ENCODE measurements at regions not wholly inside any gene's neighbourhood (a gene's known extent, or its start where the extent isn't known, plus 50 kb on each side); places are given as distances from the start of the nearest gene placed in this dataset.

GRCh38 chr18:76195601-76196000 lies 299.4 kb downstream of the ZNF516 start:
- no peak for DNase-seq (ENCODE audit: low read depth)

- no peak for DNase-seq (ENCODE audit: low read depth)
Observed at GRCh38 chr18:76188097-76188496, 306.9 kb downstream of the ZNF516 start.

- no peak for DNase-seq (ENCODE audit: low read depth)
Observed at GRCh38 chr18:76179257-76179656, 315.8 kb downstream of the ZNF516 start.

GRCh38 chr18:76177160-76177559 lies 317.9 kb downstream of the ZNF516 start:
- no peak for DNase-seq (ENCODE audit: low read depth)

GRCh38 chr18:76174451-76174850 lies 320.6 kb downstream of the ZNF516 start:
- DNase-seq (ENCODE audit: low read depth) = no peak

GRCh38 chr18:76169733-76170132 lies 325.3 kb downstream of the ZNF516 start:
- no peak for DNase-seq (ENCODE audit: low read depth)

GRCh38 chr18:76167845-76168621 lies 327.0 kb downstream of the ZNF516 start:
- no peak for DNase-seq (ENCODE audit: low read depth)

GRCh38 chr18:76167410-76167809 lies 327.6 kb downstream of the ZNF516 start:
- no peak for DNase-seq (ENCODE audit: low read depth)

- no peak for DNase-seq (ENCODE audit: low read depth)
Observed at GRCh38 chr18:76162886-76163285, 332.2 kb downstream of the ZNF516 start.

GRCh38 chr18:76161983-76162382 lies 333.1 kb downstream of the ZNF516 start:
- no peak for DNase-seq (ENCODE audit: low read depth)

GRCh38 chr18:76153691-76154090 lies 341.4 kb downstream of the ZNF516 start:
- no peak for DNase-seq (ENCODE audit: low read depth)

- DNase-seq (ENCODE audit: low read depth) = no peak
Observed at GRCh38 chr18:76149734-76150133, 345.3 kb downstream of the ZNF516 start.

- DNase-seq (ENCODE audit: low read depth) = no peak
Observed at GRCh38 chr18:76149284-76149683, 345.8 kb downstream of the ZNF516 start.

GRCh38 chr18:76145521-76146376 lies 349.3 kb downstream of the ZNF516 start:
- no peak for DNase-seq (ENCODE audit: low read depth)

- DNase-seq (ENCODE audit: low read depth) = no peak
Observed at GRCh38 chr18:76144844-76145243, 350.2 kb downstream of the ZNF516 start.

- no peak for DNase-seq (ENCODE audit: low read depth)
Observed at GRCh38 chr18:76142611-76143010, 352.4 kb downstream of the ZNF516 start.

- DNase-seq (ENCODE audit: low read depth) = no peak
Observed at GRCh38 chr18:76139844-76140243, 355.2 kb downstream of the ZNF516 start.

- DNase-seq (ENCODE audit: low read depth) = no peak
Observed at GRCh38 chr18:76137216-76137615, 357.8 kb downstream of the ZNF516 start.

- DNase-seq (ENCODE audit: low read depth) = no peak
Observed at GRCh38 chr18:76136701-76137100, 358.3 kb downstream of the ZNF516 start.

GRCh38 chr18:76134628-76135027 lies 360.4 kb downstream of the ZNF516 start:
- DNase-seq (ENCODE audit: low read depth) = no peak

GRCh38 chr18:76133873-76134272 lies 361.2 kb downstream of the ZNF516 start:
- no peak for DNase-seq (ENCODE audit: low read depth)

GRCh38 chr18:76131738-76132137 lies 363.3 kb downstream of the ZNF516 start:
- DNase-seq (ENCODE audit: low read depth) = no peak

GRCh38 chr18:76130845-76131244 lies 364.2 kb downstream of the ZNF516 start:
- no peak for DNase-seq (ENCODE audit: low read depth)
